HG03571 (cell line): ENCODE measurements at regions not wholly inside any gene's neighbourhood (a gene's known extent, or its start where the extent isn't known, plus 50 kb on each side); places are given as distances from the start of the nearest gene placed in this dataset.
"Not testable (repeated sequence)": the region's sequence is repeated elsewhere in the genome, so short reads cannot be mapped to it uniquely, and the experiment has no call there.

Source experiments
- ATAC-seq: cut with Tn5 transposase; IDR thresholded peaks from one replicate; pipeline ENCODE4 v1.9.1; 2021; ENCODE audit not compliant: unreplicated experiment

- no peak for ATAC-seq
Observed at GRCh38 chr1:65020774-65021173, 54.4 kb upstream of the JAK1 start.

GRCh38 chr1:65021795-65022194 is 55.4 kb upstream of the JAK1 start:
- ATAC-seq: no peak

GRCh38 chr1:65022216-65022615 is 55.9 kb upstream of the JAK1 start:
- no peak for ATAC-seq

GRCh38 chr1:65025794-65026193 is 59.4 kb upstream of the JAK1 start:
- no peak for ATAC-seq

GRCh38 chr1:65026235-65026634 is 59.9 kb upstream of the JAK1 start:
- no peak for ATAC-seq

GRCh38 chr1:65027666-65028358 is 61.5 kb upstream of the JAK1 start:
- no peak for ATAC-seq

- not testable (repeated sequence) for ATAC-seq
Observed at GRCh38 chr1:65029434-65029833, 63.1 kb upstream of the JAK1 start.

GRCh38 chr1:65034879-65035278 is 68.5 kb upstream of the JAK1 start:
- ATAC-seq: not testable (repeated sequence)

- no peak for ATAC-seq
Observed at GRCh38 chr1:65036570-65037051, 70.3 kb upstream of the JAK1 start.

- ATAC-seq: no peak
Observed at GRCh38 chr1:65039066-65039465, 72.7 kb upstream of the JAK1 start.

GRCh38 chr1:65039508-65039907 is 73.2 kb upstream of the JAK1 start:
- ATAC-seq: no peak

GRCh38 chr1:65042467-65042866 is 76.1 kb upstream of the JAK1 start:
- no peak for ATAC-seq

GRCh38 chr1:65044411-65044810 is 78.1 kb upstream of the JAK1 start:
- ATAC-seq: no peak

- ATAC-seq: no peak
Observed at GRCh38 chr1:65045022-65045817, 78.9 kb upstream of the JAK1 start.

GRCh38 chr1:65048335-65048734 is 82.0 kb upstream of the JAK1 start:
- no peak for ATAC-seq

- ATAC-seq: no peak
Observed at GRCh38 chr1:65049941-65050713, 83.8 kb upstream of the JAK1 start.

- ATAC-seq: no peak
Observed at GRCh38 chr1:65050735-65051134, 84.4 kb upstream of the JAK1 start.

- no peak for ATAC-seq
Observed at GRCh38 chr1:65054481-65054880, 88.1 kb upstream of the JAK1 start.

GRCh38 chr1:65055747-65056146 is 89.4 kb upstream of the JAK1 start:
- no peak for ATAC-seq

GRCh38 chr1:65056234-65056633 is 89.9 kb upstream of the JAK1 start:
- no peak for ATAC-seq

GRCh38 chr1:65056866-65057265 is 90.5 kb upstream of the JAK1 start:
- ATAC-seq: no peak
